ENCODE measurements at regions not wholly inside any gene's neighbourhood (a gene's known extent, or its start where the extent isn't known, plus 50 kb on each side); places are given as distances from the start of the nearest gene placed in this dataset.

- no peak overlapping the region for H2AFZ ChIP-seq (ENCODE audit: low read length)
- no peak overlapping the region for H3K9ac ChIP-seq (ENCODE audit: insufficient read depth, low read length)
- H4K20me1 ChIP-seq (ENCODE audit: control insufficient read depth, extremely low read depth, insufficient read depth, low read length): no peaks in the 10 kb centered on the region
- no peaks in the 10 kb centered on the region for H3K36me3 ChIP-seq (ENCODE audit: control insufficient read depth, insufficient read depth, low read length)
- no peak overlapping the region for H3K4me3 ChIP-seq (replicated peaks in 1 of 4; ENCODE audit: control extremely low read depth in 1 of 4, insufficient read depth in 1 of 4, low read depth in 3 of 4, low read length in 4 of 4)
- no peaks in the 10 kb centered on the region for H3K79me2 ChIP-seq (ENCODE audit: control insufficient read depth, insufficient read depth, low read length)
- H3K4me1 ChIP-seq (ENCODE audit: control insufficient read depth, extremely low read depth, insufficient read depth, low read length): no peaks in the 10 kb centered on the region
- H3K27ac ChIP-seq (ENCODE audit: insufficient read depth, low read length): no peak overlapping the region
- peak in 1 of 2 donors; percentile 47 for DNase-seq (ENCODE audit: low read depth in 2 of 2)
- TF ChIP-seq CTCF (conservative IDR thresholded peaks at IDR 0.05 in 1 of 2, IDR thresholded peaks at IDR 0.05 in 1 of 2; ENCODE audit: low read depth in 1 of 2, low read length in 2 of 2) (no peak), EZH2 (IDR thresholded peaks at IDR 0.05; ENCODE audit: low read length, missing control alignments) (no peak)
- no peaks in the 10 kb centered on the region for H3K27me3 ChIP-seq (ENCODE audit: control insufficient read depth, insufficient read depth, low read length)
- no peak overlapping the region for H3K4me2 ChIP-seq (ENCODE audit: extremely low read depth, insufficient read depth, low read length)
- no peaks in the 10 kb centered on the region for H3K9me3 ChIP-seq (ENCODE audit: control insufficient read depth, insufficient read depth, low read depth, low read length)
Measured at GRCh38 chr18:14976736-14977430, 228.9 kb downstream of the ANKRD30B start.

- Histone ChIP-seq H3K27me3 (ENCODE audit: control insufficient read depth, insufficient read depth, low read length) (no peaks in the 10 kb centered on the region), H3K4me2 (ENCODE audit: extremely low read depth, insufficient read depth, low read length) (no peak overlapping the region), H3K9me3 (ENCODE audit: control insufficient read depth, insufficient read depth, low read depth, low read length) (no peaks in the 10 kb centered on the region), H3K4me3 (replicated peaks in 1 of 4; ENCODE audit: control extremely low read depth in 1 of 4, insufficient read depth in 1 of 4, low read depth in 3 of 4, low read length in 4 of 4) (no peak overlapping the region), H3K4me1 (ENCODE audit: control insufficient read depth, extremely low read depth, insufficient read depth, low read length) (no peaks in the 10 kb centered on the region), H3K9ac (ENCODE audit: insufficient read depth, low read length) (no peak overlapping the region), H4K20me1 (ENCODE audit: control insufficient read depth, extremely low read depth, insufficient read depth, low read length) (no peaks in the 10 kb centered on the region), H2AFZ (ENCODE audit: low read length) (no peak overlapping the region), H3K36me3 (ENCODE audit: control insufficient read depth, insufficient read depth, low read length) (no peaks in the 10 kb centered on the region), H3K79me2 (ENCODE audit: control insufficient read depth, insufficient read depth, low read length) (no peaks in the 10 kb centered on the region), H3K27ac (ENCODE audit: insufficient read depth, low read length) (no peak overlapping the region)
- DNase-seq (ENCODE audit: low read depth in 2 of 2): no peak
- TF ChIP-seq CTCF (conservative IDR thresholded peaks at IDR 0.05 in 1 of 2, IDR thresholded peaks at IDR 0.05 in 1 of 2; ENCODE audit: low read depth in 1 of 2, low read length in 2 of 2): no peak
- no peak for TF ChIP-seq EZH2 (IDR thresholded peaks at IDR 0.05; ENCODE audit: low read length, missing control alignments)
Measured at GRCh38 chr18:14978191-14978590, 230.2 kb downstream of the ANKRD30B start.

- TF ChIP-seq EZH2 (IDR thresholded peaks at IDR 0.05; ENCODE audit: low read length, missing control alignments) (no peak), CTCF (conservative IDR thresholded peaks at IDR 0.05 in 1 of 2, IDR thresholded peaks at IDR 0.05 in 1 of 2; ENCODE audit: low read depth in 1 of 2, low read length in 2 of 2) (peak; percentile 49 to 57)
- Histone ChIP-seq H3K9me3 (ENCODE audit: control insufficient read depth, insufficient read depth, low read depth, low read length) (no peaks in the 10 kb centered on the region), H4K20me1 (ENCODE audit: control insufficient read depth, extremely low read depth, insufficient read depth, low read length) (no peaks in the 10 kb centered on the region), H3K79me2 (ENCODE audit: control insufficient read depth, insufficient read depth, low read length) (no peaks in the 10 kb centered on the region), H3K4me1 (ENCODE audit: control insufficient read depth, extremely low read depth, insufficient read depth, low read length) (no peaks in the 10 kb centered on the region), H2AFZ (ENCODE audit: low read length) (no peak overlapping the region), H3K4me3 (replicated peaks in 1 of 4; ENCODE audit: control extremely low read depth in 1 of 4, insufficient read depth in 1 of 4, low read depth in 3 of 4, low read length in 4 of 4) (no peak overlapping the region), H3K36me3 (ENCODE audit: control insufficient read depth, insufficient read depth, low read length) (no peaks in the 10 kb centered on the region), H3K9ac (ENCODE audit: insufficient read depth, low read length) (no peak overlapping the region), H3K4me2 (ENCODE audit: extremely low read depth, insufficient read depth, low read length) (no peak overlapping the region), H3K27ac (ENCODE audit: insufficient read depth, low read length) (no peak overlapping the region), H3K27me3 (ENCODE audit: control insufficient read depth, insufficient read depth, low read length) (no peaks in the 10 kb centered on the region)
- DNase-seq (ENCODE audit: low read depth in 2 of 2): peak in 1 of 2 donors; percentile 58
Measured at GRCh38 chr18:14978962-14979535, 231.1 kb downstream of the ANKRD30B start.

All from fibroblast of lung (primary cell).